Loucy (cell line): ENCODE measurements at regions not wholly inside any gene's neighbourhood (a gene's known extent, or its start where the extent isn't known, plus 50 kb on each side); places are given as distances from the start of the nearest gene placed in this dataset.

ENCODE experiments used
- H2AFZ ChIP-seq: fragments of 200-600 bp; sonication (generic); 2 replicates; pipeline ENCODE4 v1.6.0; 2016; ENCODE audit warnings: antibody characterized with exemption, mild to moderate bottlenecking, low read length, moderate library complexity
- H3F3A ChIP-seq: fragments of 200-600 bp; 2 replicates; pipeline ENCODE4 v1.6.0; 2016; ENCODE audit warnings: antibody characterized with exemption, low read depth, mild to moderate bottlenecking
- H3K27me3 ChIP-seq: fragments of 200-600 bp; sonication (generic); 2 replicates; pipeline ENCODE4 v1.6.1; 2014; ENCODE audit warnings: low read length, mild to moderate bottlenecking; ENCODE audit not compliant: insufficient read depth, poor library complexity, severe bottlenecking
- H3K36me3 ChIP-seq: fragments of 200-600 bp; sonication (generic); 2 replicates; pipeline ENCODE4 v1.6.1; 2016; ENCODE audit warnings: low read length; ENCODE audit not compliant: insufficient read depth
- H3K4me1 ChIP-seq: fragments of 200-600 bp; sonication (generic); 2 replicates; pipeline ENCODE4 v1.5.1; 2014; ENCODE audit warnings: low read length, mild to moderate bottlenecking; ENCODE audit not compliant: insufficient read depth, poor library complexity, severe bottlenecking
- H3K4me2 ChIP-seq: fragments of 200-600 bp; sonication (generic); 2 replicates; pipeline ENCODE4 v1.6.0; 2014; ENCODE audit warnings: antibody characterized with exemption, low read length, low read depth, mild to moderate bottlenecking; ENCODE audit not compliant: poor library complexity, severe bottlenecking
- H3K4me3 ChIP-seq: fragments of 200-600 bp; sonication (generic); 2 replicates; pipeline ENCODE4 v1.5.1; 2014; ENCODE audit warnings: low read length, mild to moderate bottlenecking, mixed read lengths; ENCODE audit not compliant: poor library complexity, severe bottlenecking
- H3K79me2 ChIP-seq: fragments of 200-600 bp; sonication (generic); 2 replicates; pipeline ENCODE4 v1.6.1; 2014; ENCODE audit warnings: low read length; ENCODE audit not compliant: insufficient read depth
- H3K9ac ChIP-seq: fragments of 200-600 bp; sonication (generic); 2 replicates; pipeline ENCODE4 v1.6.0; 2014; ENCODE audit warnings: mild to moderate bottlenecking, low read depth, low read length, moderate library complexity; ENCODE audit not compliant: poor library complexity, severe bottlenecking
- H3K9me2 ChIP-seq: fragments of 200-600 bp; sonication (generic); replicated peaks from 2 replicates; pipeline ENCODE4 v1.6.1; 2016; ENCODE audit warnings: low read depth, low read length, mixed read lengths
- H3K9me3 ChIP-seq: fragments of 200-600 bp; sonication (generic); 2 replicates; pipeline ENCODE4 v1.6.1; 2014; ENCODE audit warnings: mild to moderate bottlenecking, antibody characterized with exemption, low read length, low read depth; ENCODE audit not compliant: insufficient read depth
- H4K20me1 ChIP-seq: fragments of 200-600 bp; sonication (generic); 2 replicates; pipeline ENCODE4 v1.6.0; 2014; ENCODE audit warnings: antibody characterized with exemption, low read length, mild to moderate bottlenecking; ENCODE audit not compliant: insufficient read depth, poor library complexity, severe bottlenecking
- CTCF ChIP-seq: fragments of 200-600 bp; sonication (generic); conservative IDR thresholded peaks from 2 replicates; pipeline ENCODE4 v1.5.1; 2014; ENCODE audit warnings: mild to moderate bottlenecking, antibody characterized with exemption, low read length
- EZH2phosphoT487 ChIP-seq: fragments of 200-600 bp; IDR thresholded peaks from 2 replicates; pipeline ENCODE4 v1.6.1; 2018; ENCODE audit warnings: antibody characterized with exemption, mild to moderate bottlenecking, moderate library complexity, borderline replicate concordance

GRCh38 chr3:3610581-3611298 is 188.5 kb upstream of the LRRN1 start:
- H3F3A ChIP-seq, result no peaks in the 10 kb centered on the region

DNA sequence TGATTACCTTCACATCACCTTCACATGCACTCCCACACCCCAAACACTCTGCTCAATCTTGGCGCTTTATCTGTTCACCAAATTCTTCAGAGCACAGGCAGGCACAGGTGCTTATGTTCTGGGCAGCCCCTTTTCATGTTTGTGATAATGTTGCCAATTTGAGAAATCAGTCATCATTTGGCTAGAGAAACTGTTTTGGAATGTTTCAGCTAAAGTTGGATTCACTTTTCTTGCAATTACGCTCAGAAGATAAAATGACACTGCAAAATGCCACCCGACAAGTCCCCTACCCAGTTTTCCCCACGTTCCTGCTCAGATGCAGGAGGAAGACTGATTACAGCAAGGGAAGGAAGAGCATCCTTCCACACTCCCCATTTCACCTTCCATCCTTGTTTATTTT is 192.9 kb upstream of the LRRN1 start:
- H4K20me1 ChIP-seq, result no peaks in the 10 kb centered on the region
- no peak for TF ChIP-seq CTCF
- TF ChIP-seq EZH2phosphoT487, result no peak

More at GRCh38 chr3:3610581-3611298, 188.5 kb upstream of the LRRN1 start:
- Histone ChIP-seq H3K4me1 (no peaks in the 10 kb centered on the region), H3K9ac (no peak overlapping the region), H3K36me3 (no peaks in the 10 kb centered on the region), H3K9me2 (no peaks in the 10 kb centered on the region), H2AFZ (no peak overlapping the region), H3K9me3 (no peaks in the 10 kb centered on the region), H3K4me2 (no peak overlapping the region), H3K79me2 (no peaks in the 10 kb centered on the region), H3K4me3 (no peak overlapping the region), H4K20me1 (no peaks in the 10 kb centered on the region), H3K27me3 (no peaks in the 10 kb centered on the region)
- no peak for TF ChIP-seq CTCF
- no peak for TF ChIP-seq EZH2phosphoT487

GRCh38 chr3:3605226-3605625 is 194.0 kb upstream of the LRRN1 start:
- Histone ChIP-seq H3K4me1 (no peaks in the 10 kb centered on the region), H2AFZ (no peak overlapping the region), H3K4me3 (no peak overlapping the region), H3K9me3 (no peaks in the 10 kb centered on the region), H3K79me2 (no peaks in the 10 kb centered on the region), H3K4me2 (no peak overlapping the region), H3F3A (no peaks in the 10 kb centered on the region), H3K9ac (no peak overlapping the region), H3K9me2 (no peaks in the 10 kb centered on the region), H4K20me1 (no peaks in the 10 kb centered on the region), H3K27me3 (no peaks in the 10 kb centered on the region), H3K36me3 (no peaks in the 10 kb centered on the region)
- TF ChIP-seq EZH2phosphoT487 (no peak), CTCF (no peak)

More for the DNA sequence above, 192.9 kb upstream of the LRRN1 start:
- Histone ChIP-seq H3K9me2 (no peaks in the 10 kb centered on the region), H3K36me3 (no peaks in the 10 kb centered on the region), H3K4me2 (no peak overlapping the region), H3K79me2 (no peaks in the 10 kb centered on the region), H3K9me3 (no peaks in the 10 kb centered on the region), H3K4me3 (no peak overlapping the region), H3F3A (no peaks in the 10 kb centered on the region), H3K27me3 (no peaks in the 10 kb centered on the region), H3K9ac (no peak overlapping the region), H2AFZ (no peak overlapping the region), H3K4me1 (no peaks in the 10 kb centered on the region)
